ENCODE measurements at regions not wholly inside any gene's neighbourhood (a gene's known extent, or its start where the extent isn't known, plus 50 kb on each side); places are given as distances from the start of the nearest gene placed in this dataset.

DNA sequence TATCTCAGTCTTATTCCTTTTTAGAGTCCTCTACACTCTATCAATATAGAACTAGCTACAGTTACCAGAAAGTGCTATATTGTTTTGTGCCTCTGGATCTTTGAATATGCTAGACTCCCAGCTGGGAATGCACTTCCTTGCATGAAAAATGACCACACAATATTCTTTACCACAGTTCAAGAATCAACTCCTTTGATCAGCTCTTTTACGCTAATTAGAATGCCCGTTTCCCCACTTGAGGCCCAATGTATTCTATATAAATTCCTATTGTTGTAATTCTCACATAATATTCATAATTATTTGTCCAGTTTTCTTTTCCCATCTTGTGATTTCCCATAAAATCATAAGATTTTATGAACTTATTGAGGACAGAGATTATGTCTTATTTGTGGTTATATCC is 142.2 kb downstream of the UBE2E3 start:
- no peak overlapping the region for H4K91ac ChIP-seq (ENCODE audit: insufficient read depth, low read depth, low read length)
- H3K27ac ChIP-seq (ENCODE audit: insufficient read depth, low read length) = no peak overlapping the region
- H3K18ac ChIP-seq (ENCODE audit: low read depth, low read length) = no peak overlapping the region
- WGBS, 2 experiments (ENCODE audit: extremely low coverage in 2 of 2, insufficient read length in 1 of 2) = no CpG with 5 or more reads among the region's 2 CpGs
- H2AK5ac ChIP-seq (ENCODE audit: low read depth, low read length) = no peak overlapping the region
- H3K36me3 ChIP-seq (ENCODE audit: control insufficient read depth, insufficient read depth, low read length) = no peaks in the 10 kb centered on the region
- ChIA-PET CTCF (interaction anchor here (1.4 kb wide), 1 partner anchor 9 kb away, joined by 4 read pairs; no protein-coding TSS in a partner anchor), POLR2A (ENCODE audit: unreplicated experiment) (interaction anchor here (0.6 kb wide), 1 partner anchor 89 kb away, joined by 6 read pairs; no protein-coding TSS in a partner anchor)
- no peak overlapping the region for H2AFZ ChIP-seq (replicated peaks; ENCODE audit: low read length, poor library complexity)
- TF ChIP-seq POLR2A (IDR thresholded peaks at IDR 0.05; ENCODE audit: low read depth, low read length) (no peak), MXI1 (IDR thresholded peaks at IDR 0.05; ENCODE audit: borderline replicate concordance, low read depth, low read length) (no peak), BHLHE40 (IDR thresholded peaks at IDR 0.05; ENCODE audit: low read depth, low read length) (no peak), RCOR1 (IDR thresholded peaks at IDR 0.05; ENCODE audit: insufficient replicate concordance, low read length) (no peak), CTCF (conservative IDR thresholded peaks at IDR 0.05; ENCODE audit: low read depth, low read length) (no peak), MAFK (IDR thresholded peaks at IDR 0.05; ENCODE audit: low read depth, low read length) (no peak), MAZ (IDR thresholded peaks at IDR 0.05; ENCODE audit: borderline replicate concordance, low read depth, low read length) (no peak), CHD1 (IDR thresholded peaks at IDR 0.05; ENCODE audit: low read depth, low read length) (no peak)
- TF ChIP-seq, protein P1, sequence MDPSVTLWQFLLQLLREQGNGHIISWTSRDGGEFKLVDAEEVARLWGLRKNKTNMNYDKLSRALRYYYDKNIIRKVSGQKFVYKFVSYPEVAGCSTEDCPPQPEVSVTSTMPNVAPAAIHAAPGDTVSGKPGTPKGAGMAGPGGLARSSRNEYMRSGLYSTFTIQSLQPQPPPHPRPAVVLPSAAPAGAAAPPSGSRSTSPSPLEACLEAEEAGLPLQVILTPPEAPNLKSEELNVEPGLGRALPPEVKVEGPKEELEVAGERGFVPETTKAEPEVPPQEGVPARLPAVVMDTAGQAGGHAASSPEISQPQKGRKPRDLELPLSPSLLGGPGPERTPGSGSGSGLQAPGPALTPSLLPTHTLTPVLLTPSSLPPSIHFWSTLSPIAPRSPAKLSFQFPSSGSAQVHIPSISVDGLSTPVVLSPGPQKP (IDR thresholded peaks at IDR 0.05; ENCODE audit: borderline replicate concordance, low read depth, low read length) = no peak
- intact Hi-C loops (cut with micrococcal nuclease) = no loop called here
- no peak overlapping the region for H3K56ac ChIP-seq (ENCODE audit: extremely low read depth, insufficient read depth, low read length)
- H2AK9ac ChIP-seq (replicated peaks; ENCODE audit: low read depth, low read length, poor library complexity) = no peak overlapping the region
- H3K4me2 ChIP-seq (ENCODE audit: low read depth, low read length) = no peak overlapping the region
- DNase-seq (no peak), ATAC-seq (ENCODE audit: low read depth) (no peak)
- BruUV-seq (replicated peaks) = no TSS peak
- no peaks in the 10 kb centered on the region for H3K27me3 ChIP-seq (ENCODE audit: control insufficient read depth, insufficient read depth, low read length)
- H2BK15ac ChIP-seq (ENCODE audit: low read depth, low read length) = no peak overlapping the region
- H3K4me1 ChIP-seq (ENCODE audit: control insufficient read depth, insufficient read depth, low read length) = peaks cover 3% of the 10 kb centered on the region; the same call in 1 of the 2 replicates
- H3K4me3 ChIP-seq (ENCODE audit: insufficient read depth, low read depth, low read length) = no peak overlapping the region
- no peaks in the 10 kb centered on the region for H3K9me1 ChIP-seq (ENCODE audit: insufficient read depth, low read length)
- no peak overlapping the region for H3K9ac ChIP-seq (ENCODE audit: low read depth, low read length)
- no peak overlapping the region for H2BK120ac ChIP-seq (ENCODE audit: low read depth, low read length)
- H4K8ac ChIP-seq (ENCODE audit: low read depth in 2 of 2, low read length in 2 of 2) = no peak overlapping the region
- H4K20me1 ChIP-seq (ENCODE audit: insufficient read depth, low read length) = no peaks in the 10 kb centered on the region
- H2BK20ac ChIP-seq (ENCODE audit: low read depth, low read length) = no peak overlapping the region
- H3K4ac ChIP-seq (ENCODE audit: low read depth, low read length) = no peak overlapping the region
- no peaks in the 10 kb centered on the region for H3K79me1 ChIP-seq (ENCODE audit: low read depth in 1 of 2, low read length in 2 of 2)
- no peak overlapping the region for H3K23ac ChIP-seq (ENCODE audit: low read depth, low read length)
- dilution Hi-C loops (cut with HindIII; ENCODE audit: low sequenced_read_pairs, unreplicated experiment) = no loop called here
- H2BK5ac ChIP-seq (ENCODE audit: low read depth, low read length, poor library complexity, severe bottlenecking) = no peak overlapping the region
- no peak overlapping the region for H3K14ac ChIP-seq (replicated peaks; ENCODE audit: low read depth, low read length)
- no peak overlapping the region for H4K5ac ChIP-seq (ENCODE audit: low read depth, low read length)
- H3K9me3 ChIP-seq (ENCODE audit: control insufficient read depth, insufficient read depth, low read length) = no peaks in the 10 kb centered on the region
- in situ Hi-C loops (cut with MboI; ENCODE audit: low sequenced_read_pairs) = loop anchor here (25.0 kb wide), 1 partner anchor 990 kb away; no protein-coding TSS in a partner anchor
